HEK293 (cell line): ENCODE measurements at regions not wholly inside any gene's neighbourhood (a gene's known extent, or its start where the extent isn't known, plus 50 kb on each side); places are given as distances from the start of the nearest gene placed in this dataset.

Experiments used
- CTCF ChIP-seq: fragments of 450-650 bp; formaldehyde crosslinking; IDR thresholded peaks from 2 replicates; pipeline ENCODE4 v1.5.1; 2016; ENCODE audit warnings: missing biosample characterization, missing genetic modification characterization
- ELK4 ChIP-seq: IDR thresholded peaks from 2 replicates; pipeline ENCODE4 v1.6.1; 2011; ENCODE audit warnings: mild to moderate bottlenecking, low read depth, low read length, borderline replicate concordance
- INSM2 ChIP-seq: fragments of 450-650 bp; formaldehyde crosslinking; IDR thresholded peaks from 2 replicates; pipeline ENCODE4 v1.5.1; 2016; ENCODE audit warnings: missing biosample characterization, missing genetic modification characterization
- MEIS1 ChIP-seq: sonication (generic); formaldehyde crosslinking; IDR thresholded peaks from 2 replicates; pipeline ENCODE4 v1.8.1; 2022; ENCODE audit warnings: missing genetic modification reagents, mild to moderate bottlenecking, borderline replicate concordance
- RBAK ChIP-seq: fragments of 450-650 bp; formaldehyde crosslinking; IDR thresholded peaks from 2 replicates; pipeline ENCODE4 v1.5.1; 2016; ENCODE audit warnings: missing biosample characterization, missing genetic modification characterization
- ZBTB44 ChIP-seq: fragments of 450-650 bp; IDR thresholded peaks from 2 replicates; pipeline ENCODE4 v1.5.1; 2018; ENCODE audit warnings: missing biosample characterization, mild to moderate bottlenecking, missing genetic modification characterization
- ZNF121 ChIP-seq: fragments of 450-650 bp; formaldehyde crosslinking; IDR thresholded peaks from 2 replicates; pipeline ENCODE4 v1.5.1; 2016; ENCODE audit warnings: missing biosample characterization, missing genetic modification characterization
- ZNF133 ChIP-seq: fragments of 450-650 bp; formaldehyde crosslinking; IDR thresholded peaks from 2 replicates; pipeline ENCODE4 v1.5.1; 2016; ENCODE audit warnings: missing biosample characterization, missing genetic modification characterization
- ZNF184 ChIP-seq: fragments of 450-650 bp; IDR thresholded peaks from 2 replicates; pipeline ENCODE4 v1.5.1; 2018; ENCODE audit warnings: missing biosample characterization, mild to moderate bottlenecking, missing genetic modification characterization
- ZNF324 ChIP-seq: fragments of 450-650 bp; formaldehyde crosslinking; IDR thresholded peaks from 2 replicates; pipeline ENCODE4 v1.5.1; 2016; ENCODE audit warnings: missing biosample characterization, missing genetic modification characterization
- ZNF335 ChIP-seq: fragments of 450-650 bp; formaldehyde crosslinking; conservative IDR thresholded peaks from 2 replicates; pipeline ENCODE4 v1.5.1; 2016; ENCODE audit warnings: missing biosample characterization, missing genetic modification characterization
- ZNF501 ChIP-seq: fragments of 450-650 bp; formaldehyde crosslinking; IDR thresholded peaks from 2 replicates; pipeline ENCODE4 v1.5.1; 2016; ENCODE audit warnings: missing biosample characterization, missing genetic modification characterization
- ZNF514 ChIP-seq: fragments of 450-650 bp; formaldehyde crosslinking; IDR thresholded peaks from 2 replicates; pipeline ENCODE4 v1.5.1; 2016; ENCODE audit warnings: missing biosample characterization, missing genetic modification characterization
- ZSCAN30 ChIP-seq: fragments of 450-650 bp; IDR thresholded peaks from 2 replicates; pipeline ENCODE4 v1.5.1; 2018; ENCODE audit warnings: missing biosample characterization, mild to moderate bottlenecking, missing genetic modification characterization, moderate library complexity

- no peak for TF ChIP-seq ZNF514
- no peak for TF ChIP-seq RBAK
- TF ChIP-seq MEIS1 (CRISPR knock-in tag), result no peak
- TF ChIP-seq CTCF, result no peak
- no peak for TF ChIP-seq ZNF324 (tag by site-specific recombination)
- no peak for TF ChIP-seq ZNF184 (tag by site-specific recombination)
- no peak for TF ChIP-seq ZNF501 (tag by site-specific recombination)
- TF ChIP-seq ZNF133, result no peak
- TF ChIP-seq ZNF335, result no peak
- TF ChIP-seq ZSCAN30 (tag by site-specific recombination), result no peak
- TF ChIP-seq INSM2, result no peak
- TF ChIP-seq ZBTB44 (tag by site-specific recombination), result no peak
- no peak for TF ChIP-seq ELK4
- TF ChIP-seq ZNF121 (tag by site-specific recombination), result no peak
Measured at GRCh38 chr4:159543831-159544230, 441.0 kb downstream of the RAPGEF2 start.
